ENCODE measurements at regions not wholly inside any gene's neighbourhood (a gene's known extent, or its start where the extent isn't known, plus 50 kb on each side); places are given as distances from the start of the nearest gene placed in this dataset.
A peak's percentile ranks its signal among the peaks of the same experiment; 100 is the strongest.

GRCh38 chr20:19930426-19930825, 86.7 kb upstream of the NAA20 start:
- DNase-seq: no peak

GRCh38 chr20:19932170-19932667, 84.9 kb upstream of the NAA20 start:
- no peak for DNase-seq

- DNase-seq: no peak
These were observed 82.2 kb upstream of the NAA20 start for GRCh38 chr20:19934792-19935491.

- no peak for DNase-seq
These were observed 81.3 kb upstream of the NAA20 start for GRCh38 chr20:19935842-19936241.

GRCh38 chr20:19936466-19937200, 80.5 kb upstream of the NAA20 start:
- no peak for DNase-seq

- no peak for DNase-seq
These were observed 79.9 kb upstream of the NAA20 start for GRCh38 chr20:19937218-19937617.

GRCh38 chr20:19937651-19938420, 79.3 kb upstream of the NAA20 start:
- peak; percentile 47 for DNase-seq

- DNase-seq: no peak
These were observed 78.6 kb upstream of the NAA20 start for GRCh38 chr20:19938421-19939090.

GRCh38 chr20:19940988-19941460, 76.1 kb upstream of the NAA20 start:
- no peak for DNase-seq

GRCh38 chr20:19942611-19943010, 74.6 kb upstream of the NAA20 start:
- DNase-seq: no peak

GRCh38 chr20:19943061-19943521, 74.1 kb upstream of the NAA20 start:
- peak; percentile 77 for DNase-seq

- DNase-seq: no peak
These were observed 72.2 kb upstream of the NAA20 start for GRCh38 chr20:19944772-19945459.

- DNase-seq: no peak
These were observed 71.2 kb upstream of the NAA20 start for GRCh38 chr20:19945732-19946670.

- DNase-seq: no peak
These were observed 69.4 kb upstream of the NAA20 start for GRCh38 chr20:19947611-19948264.

- no peak for DNase-seq
These were observed 67.8 kb upstream of the NAA20 start for GRCh38 chr20:19949195-19949867.

- DNase-seq: no peak
These were observed 67.1 kb upstream of the NAA20 start for GRCh38 chr20:19950042-19950441.

- no peak for DNase-seq
These were observed 64.8 kb upstream of the NAA20 start for GRCh38 chr20:19952392-19952791.

GRCh38 chr20:19953606-19954005, 63.6 kb upstream of the NAA20 start:
- DNase-seq: no peak

- DNase-seq: no peak
These were observed 60.2 kb upstream of the NAA20 start for GRCh38 chr20:19956976-19957375.

GRCh38 chr20:19958219-19958618, 58.9 kb upstream of the NAA20 start:
- no peak for DNase-seq

Data from GF-D8 (cell line).